ENCODE measurements at regions not wholly inside any gene's neighbourhood (a gene's known extent, or its start where the extent isn't known, plus 50 kb on each side); places are given as distances from the start of the nearest gene placed in this dataset.

DNA sequence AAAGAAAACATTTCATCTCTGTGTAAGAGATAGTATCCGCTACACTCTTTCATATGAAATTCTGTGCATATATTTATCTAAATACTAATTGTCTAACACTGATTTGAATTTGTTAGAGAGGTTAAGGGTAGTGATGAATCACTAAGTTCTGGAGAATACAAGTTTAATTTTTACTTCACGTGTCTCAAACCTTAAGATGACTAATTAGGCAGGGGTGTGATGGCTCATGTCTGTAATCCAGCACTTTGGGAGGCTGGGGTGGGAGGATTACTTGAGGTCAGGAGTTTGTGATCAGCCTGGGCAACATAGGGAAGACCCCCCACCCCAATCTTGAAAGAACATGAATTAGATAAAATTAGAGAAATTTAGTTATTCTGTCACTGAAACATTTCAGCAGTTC lies 2241.9 kb downstream of the PCDH7 start:
- DNase-seq: no peak

DNA sequence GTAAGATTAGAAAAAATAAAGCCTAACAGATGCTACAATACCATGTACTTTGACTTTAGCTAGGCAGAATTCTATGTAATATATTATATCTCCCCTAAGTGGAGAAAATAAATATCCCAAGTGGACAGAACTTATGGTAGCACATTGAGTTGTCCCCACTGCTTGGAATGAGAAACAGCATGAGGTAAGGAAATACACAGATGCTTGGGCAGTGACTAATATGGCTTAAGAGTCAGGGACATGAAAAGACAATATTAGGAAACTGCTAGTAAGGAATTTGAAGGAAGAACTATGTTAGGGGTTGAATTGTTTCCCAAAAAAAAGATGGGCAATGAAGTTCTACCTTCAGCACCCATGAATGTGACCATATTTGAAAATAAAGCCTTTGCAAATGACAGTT lies 2265.1 kb downstream of the PCDH7 start:
- DNase-seq: no peak

DNA sequence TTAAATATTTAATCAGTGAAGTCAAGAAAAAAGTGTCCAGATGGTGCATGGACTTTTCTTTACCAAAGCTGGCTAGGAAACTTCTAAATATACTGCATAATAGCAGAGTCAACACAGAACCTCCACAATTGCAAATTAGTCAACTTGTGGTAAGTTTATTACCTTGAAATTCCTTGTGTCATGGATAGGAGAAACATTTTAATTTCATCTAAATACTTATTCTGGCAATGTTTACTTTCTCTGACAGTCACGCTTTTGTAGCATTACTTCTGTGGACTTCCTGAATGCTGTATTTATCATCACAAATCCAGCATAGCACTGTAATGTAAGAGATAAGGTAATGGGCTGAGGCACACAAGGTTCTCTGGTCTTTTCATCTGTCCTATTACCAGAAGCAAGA lies 2266.1 kb downstream of the PCDH7 start:
- DNase-seq: no peak

DNA sequence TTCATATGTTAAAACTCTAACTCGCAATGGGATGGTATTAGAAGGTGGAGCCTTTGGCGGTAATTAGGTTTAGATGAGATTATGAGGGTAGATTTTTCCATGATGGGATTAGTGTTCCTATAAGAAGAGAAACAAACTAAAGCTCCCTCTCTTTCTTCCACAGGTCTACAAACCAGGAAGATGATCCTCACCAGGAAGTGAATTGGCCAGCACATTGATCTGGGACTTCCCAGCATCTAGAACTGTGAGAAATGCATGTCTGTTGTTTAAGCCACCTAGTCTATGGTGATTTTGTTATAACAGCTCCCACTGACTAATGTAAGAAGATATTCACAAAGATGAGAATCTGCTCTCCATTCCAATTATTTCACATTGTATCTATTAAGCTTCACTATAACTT lies 2266.9 kb downstream of the PCDH7 start:
- DNase-seq: no peak

DNA sequence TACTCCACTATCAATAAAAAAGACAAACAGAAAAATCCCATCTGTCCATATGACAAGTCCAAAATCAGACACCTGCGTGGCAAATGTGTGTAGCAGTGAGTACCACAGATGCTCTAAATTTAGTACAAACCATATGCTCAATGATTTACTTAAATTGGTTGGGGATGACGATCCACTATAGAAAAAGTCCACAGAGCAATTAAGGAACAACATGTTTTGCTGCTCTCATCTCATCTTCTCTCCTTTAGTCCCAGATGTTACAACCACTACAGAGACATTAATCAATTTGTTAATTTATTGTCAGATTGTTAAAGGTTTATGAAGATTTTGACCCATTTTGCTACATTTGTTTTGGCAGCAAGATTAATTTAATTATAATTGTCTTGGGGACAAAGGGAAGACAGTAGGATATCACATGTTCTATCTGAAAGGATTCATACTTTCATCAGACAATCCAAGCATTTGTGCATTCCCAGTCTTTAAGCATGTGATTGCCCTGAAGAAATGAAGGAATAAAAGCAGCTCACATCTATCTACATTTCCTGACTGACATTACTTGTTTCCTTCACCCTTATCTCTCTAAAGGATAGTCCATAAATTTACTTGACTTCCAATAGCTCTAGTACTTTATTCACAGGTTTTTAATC lies 2268.1 kb downstream of the PCDH7 start:
- no peak for DNase-seq

DNA sequence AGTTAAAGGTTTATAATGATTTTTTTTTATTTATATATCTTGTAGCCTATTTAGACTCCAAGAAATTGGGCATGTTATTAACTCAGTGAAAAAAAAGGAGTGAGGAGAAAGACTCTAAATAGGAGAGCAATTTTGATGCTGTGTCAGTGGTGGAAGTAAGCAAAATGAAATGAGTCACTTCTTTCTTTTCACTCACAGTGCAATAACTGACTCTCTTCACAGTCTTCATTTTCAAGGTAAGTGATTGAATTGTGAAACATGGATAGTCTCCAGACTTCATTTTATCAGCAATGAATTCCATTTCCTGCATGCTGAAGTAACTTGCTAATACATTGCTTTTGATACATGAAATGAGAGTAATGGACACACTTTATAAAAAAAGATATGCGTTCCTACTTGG lies 2271.5 kb downstream of the PCDH7 start:
- no peak for DNase-seq

DNA sequence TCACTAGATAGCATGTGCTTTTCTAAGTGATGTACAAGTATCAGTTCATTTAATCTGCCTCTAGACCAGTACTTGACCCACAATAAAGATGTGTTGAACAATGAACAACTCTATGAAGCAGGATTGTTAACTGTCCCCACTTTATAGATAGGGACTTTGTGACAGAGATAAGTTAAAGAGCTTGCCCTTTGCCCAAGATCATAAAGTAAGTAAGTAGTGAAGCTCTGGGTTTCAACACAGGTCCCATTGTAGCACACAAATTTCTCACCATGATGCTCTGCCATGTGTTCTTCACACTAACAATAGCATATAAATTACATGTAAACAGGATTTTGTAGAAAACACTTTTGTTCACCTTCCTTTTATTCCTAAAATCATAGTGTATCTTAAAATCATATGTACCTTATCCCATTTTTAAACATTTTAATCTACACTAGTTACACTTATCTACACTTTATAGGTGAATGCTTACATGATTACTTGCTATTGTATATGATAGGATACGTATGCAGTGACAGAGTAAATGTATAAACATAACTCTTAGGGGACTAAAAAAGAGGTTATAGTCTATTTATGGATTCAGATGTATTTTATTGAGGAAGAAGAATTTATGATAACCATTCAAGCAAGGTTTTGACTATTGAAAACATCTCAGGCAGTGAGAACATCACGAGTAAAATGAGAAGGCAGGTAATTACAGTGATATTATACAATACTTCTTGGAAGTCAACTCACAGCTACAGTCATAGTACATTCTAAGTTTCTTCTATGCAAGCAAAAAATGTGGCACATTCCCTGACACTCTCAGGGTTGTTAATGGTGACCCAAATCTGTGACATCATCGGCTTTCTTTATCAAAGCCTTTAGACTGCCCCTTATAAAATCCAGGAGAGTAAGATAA lies 2275.1 kb downstream of the PCDH7 start:
- DNase-seq: no peak

DNA sequence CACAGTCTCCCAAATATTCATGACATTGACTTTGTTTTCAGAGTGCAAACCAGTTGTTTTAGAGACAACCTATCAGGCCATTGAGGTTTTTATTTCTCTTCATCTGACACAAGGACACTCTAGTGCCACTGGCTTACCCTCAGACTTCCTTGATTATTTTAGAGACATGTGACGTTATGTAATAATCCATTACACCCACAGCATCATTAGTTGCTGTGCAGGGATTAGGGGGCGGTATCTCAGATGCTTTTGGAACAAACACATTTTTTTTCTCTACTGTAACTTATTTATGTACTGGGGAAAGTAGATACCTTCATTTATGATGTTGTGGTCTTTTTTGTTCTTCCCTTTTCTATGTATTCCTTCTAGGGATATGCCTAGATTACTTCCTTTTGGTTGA lies 2293.1 kb downstream of the PCDH7 start:
- no peak for DNase-seq

DNA sequence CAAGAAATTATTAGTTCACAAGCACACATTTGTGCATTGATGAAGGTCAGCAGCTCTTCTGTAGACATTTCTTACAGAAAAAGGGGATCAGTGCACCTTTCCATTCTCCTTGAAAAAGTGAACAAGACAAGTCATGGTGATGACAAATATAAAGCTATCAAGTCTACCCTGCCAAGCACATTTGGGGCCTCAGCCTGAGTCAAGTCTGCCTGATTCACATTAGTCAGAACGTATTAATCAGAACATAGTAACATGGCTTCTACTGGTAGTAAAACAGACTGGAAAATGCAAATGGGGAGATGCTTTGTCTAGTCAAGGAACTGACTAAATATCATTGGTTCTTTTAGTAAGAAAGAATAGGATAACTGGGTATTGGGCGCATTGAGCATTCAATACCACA lies 2305.1 kb downstream of the PCDH7 start:
- DNase-seq: no peak

DNA sequence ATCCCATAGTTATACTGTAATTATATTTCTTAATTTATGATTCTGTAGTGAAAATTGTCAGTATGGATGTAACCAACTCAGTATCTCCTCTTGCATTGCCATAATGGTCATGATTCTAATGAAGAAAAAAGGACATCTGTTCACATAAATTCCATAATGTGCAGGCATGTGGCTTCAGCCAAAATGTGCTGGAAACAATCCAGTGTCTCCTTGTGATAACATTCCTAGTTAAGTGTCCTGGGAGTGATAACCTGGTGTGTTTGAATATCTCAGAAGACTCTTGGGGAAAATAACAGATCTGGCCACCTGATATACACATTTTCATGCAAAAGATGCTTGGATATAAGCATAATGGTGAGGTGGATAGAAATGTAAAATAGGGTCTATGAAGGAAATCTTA lies 2309.8 kb downstream of the PCDH7 start:
- DNase-seq: no peak

DNA sequence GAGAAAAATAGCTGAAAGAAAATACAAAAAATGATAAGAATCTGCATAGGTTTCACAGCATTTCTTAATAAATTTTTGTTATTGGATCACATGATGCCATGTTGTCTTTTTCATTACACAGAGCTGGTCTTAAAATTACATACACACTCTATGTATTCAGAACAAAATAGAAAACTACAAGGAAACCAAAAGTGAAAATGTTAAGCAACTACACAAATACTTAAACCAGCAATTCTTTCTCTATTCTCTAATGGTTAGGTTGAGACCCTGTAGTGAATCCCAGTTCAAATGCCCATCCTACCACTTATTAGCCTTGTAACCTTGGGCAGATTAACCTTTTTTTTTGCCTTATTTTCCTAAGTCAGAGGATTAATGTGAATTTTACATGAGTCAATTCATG lies 2311.2 kb downstream of the PCDH7 start:
- no peak for DNase-seq

DNA sequence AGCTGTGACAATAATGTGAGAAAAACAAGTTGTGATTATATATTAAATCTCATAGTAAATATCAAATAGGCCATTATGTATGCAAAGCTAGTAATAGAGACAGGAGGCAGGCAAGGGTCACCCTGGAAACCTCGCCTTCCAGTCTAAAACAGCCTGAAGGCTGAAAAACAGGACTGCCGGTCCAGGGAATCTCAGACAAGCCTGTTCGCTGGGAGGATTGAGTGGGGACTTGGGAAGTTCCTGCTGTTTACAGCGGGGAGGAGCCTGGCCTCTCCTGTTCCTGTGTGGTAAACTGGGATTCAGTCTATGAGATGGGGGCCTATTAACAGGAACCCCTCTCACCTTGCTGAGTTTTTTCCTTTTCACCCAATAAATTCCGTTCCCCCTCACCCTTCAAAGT lies 2317.3 kb downstream of the PCDH7 start:
- DNase-seq: no peak

DNA sequence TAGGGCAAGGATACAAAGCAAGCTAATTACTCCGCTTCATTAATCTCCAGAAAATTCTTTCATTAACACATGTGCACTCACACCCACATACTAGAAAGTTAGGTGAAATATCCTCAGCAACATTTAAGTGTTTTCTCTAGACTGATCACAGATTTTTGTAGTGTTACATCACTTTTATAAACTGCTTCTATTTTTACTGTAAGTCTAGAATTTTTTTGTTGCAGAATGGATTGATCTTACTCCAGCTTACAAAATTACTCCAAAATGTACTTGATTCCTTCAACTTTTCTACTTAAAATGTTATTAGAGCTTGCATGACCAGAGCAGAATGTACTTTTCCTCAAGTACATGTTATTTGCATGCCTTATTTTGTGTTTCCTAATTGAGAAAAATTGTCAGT lies 2325.2 kb downstream of the PCDH7 start:
- no peak for DNase-seq

DNA sequence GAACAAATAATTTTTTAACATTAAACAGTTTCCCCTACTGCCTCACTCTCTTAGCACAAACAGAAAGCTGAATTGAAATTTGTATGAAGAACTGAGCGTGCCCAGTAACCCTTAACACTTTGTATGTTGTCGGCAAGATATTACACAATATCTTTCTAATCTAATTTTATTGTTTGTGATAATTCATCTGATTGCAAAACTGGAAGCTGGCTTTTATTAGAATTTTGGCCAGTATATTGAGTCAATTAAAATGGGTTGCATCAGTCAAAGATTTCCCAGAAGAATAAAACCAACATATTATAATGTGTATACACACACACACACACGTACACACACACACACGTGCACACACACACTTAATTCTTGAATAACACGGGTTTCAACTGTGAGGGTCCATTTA lies 2332.1 kb downstream of the PCDH7 start:
- no peak for DNase-seq

DNA sequence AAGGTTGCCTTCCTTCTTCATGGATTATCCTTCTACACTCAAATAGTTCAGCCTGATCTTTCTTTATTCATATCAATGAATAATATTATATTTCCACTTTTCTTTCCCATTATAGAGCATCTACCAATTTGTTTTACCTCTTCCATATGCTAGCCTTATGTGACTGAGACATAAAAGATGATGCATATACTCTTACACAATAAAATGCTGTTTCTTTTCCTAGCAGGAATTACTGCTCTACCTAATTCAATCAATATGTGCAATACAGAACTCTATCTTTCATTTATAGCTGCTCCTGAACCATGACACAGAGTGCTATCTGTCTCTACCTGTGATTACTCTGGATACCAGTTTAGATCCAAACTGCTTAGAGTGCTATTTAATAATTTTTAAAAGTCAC lies 2334.0 kb downstream of the PCDH7 start:
- no peak for DNase-seq

DNA sequence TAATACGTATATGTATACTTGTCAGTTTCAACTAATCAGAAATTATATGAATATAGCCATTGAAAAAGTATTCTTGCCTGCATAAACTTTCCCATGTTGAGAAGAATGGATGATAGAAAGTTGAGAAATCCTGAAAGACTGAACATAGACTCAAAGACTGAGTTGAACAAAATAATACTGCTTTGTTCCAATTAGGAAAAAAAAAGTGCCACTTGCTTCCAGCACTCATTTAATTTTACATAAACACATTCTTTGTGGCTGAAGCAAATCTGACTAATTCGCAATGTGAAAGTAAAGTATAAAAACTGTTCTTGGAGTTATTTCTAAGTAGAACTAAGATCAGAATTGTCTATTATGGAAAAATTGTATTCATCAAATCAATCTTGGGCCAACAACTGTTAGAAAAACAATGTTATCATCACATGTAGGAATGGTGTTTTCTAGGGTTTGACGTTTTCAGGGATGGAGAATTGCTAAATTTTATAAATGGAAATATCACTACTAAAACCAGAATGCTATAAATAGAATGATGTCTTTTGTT lies 2334.6 kb downstream of the PCDH7 start:
- DNase-seq: no peak

DNA sequence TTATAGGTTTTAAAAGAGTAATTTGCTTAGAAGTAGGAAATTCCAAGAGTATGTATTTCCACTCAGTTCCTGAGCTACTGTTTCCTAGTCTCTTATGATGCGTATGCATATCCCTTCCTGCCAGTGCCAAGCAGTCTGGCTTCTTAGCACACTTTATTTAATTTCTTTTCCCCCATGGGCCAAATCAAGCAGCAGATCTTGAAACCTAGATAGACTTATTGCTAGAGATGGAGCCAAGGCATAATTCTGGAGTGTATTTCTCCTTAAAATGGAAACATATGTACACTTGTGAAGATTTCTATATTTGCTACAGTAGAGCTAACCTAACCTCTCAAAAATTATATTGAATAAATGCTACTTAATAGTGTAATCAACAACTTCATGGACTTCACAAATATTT lies 2337.6 kb downstream of the PCDH7 start:
- DNase-seq: no peak

DNA sequence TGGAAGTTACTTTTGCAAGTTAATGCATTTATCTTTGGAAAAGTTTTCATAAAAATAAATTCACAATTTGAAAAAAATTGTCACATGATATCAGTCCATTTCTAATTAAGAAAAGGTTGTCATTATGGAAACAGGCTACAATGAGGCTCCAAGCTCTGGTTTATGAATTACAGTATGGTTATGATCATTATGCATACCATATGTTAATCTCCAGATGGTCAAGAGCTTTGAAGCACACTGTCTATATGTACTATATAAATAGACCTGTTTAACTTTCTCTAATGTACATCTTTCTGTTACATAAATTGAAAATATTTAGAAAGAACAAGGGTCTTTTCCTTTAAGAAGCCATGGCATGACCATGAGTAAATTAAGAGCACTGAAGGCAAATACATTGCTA lies 2338.8 kb downstream of the PCDH7 start:
- no peak for DNase-seq

DNA sequence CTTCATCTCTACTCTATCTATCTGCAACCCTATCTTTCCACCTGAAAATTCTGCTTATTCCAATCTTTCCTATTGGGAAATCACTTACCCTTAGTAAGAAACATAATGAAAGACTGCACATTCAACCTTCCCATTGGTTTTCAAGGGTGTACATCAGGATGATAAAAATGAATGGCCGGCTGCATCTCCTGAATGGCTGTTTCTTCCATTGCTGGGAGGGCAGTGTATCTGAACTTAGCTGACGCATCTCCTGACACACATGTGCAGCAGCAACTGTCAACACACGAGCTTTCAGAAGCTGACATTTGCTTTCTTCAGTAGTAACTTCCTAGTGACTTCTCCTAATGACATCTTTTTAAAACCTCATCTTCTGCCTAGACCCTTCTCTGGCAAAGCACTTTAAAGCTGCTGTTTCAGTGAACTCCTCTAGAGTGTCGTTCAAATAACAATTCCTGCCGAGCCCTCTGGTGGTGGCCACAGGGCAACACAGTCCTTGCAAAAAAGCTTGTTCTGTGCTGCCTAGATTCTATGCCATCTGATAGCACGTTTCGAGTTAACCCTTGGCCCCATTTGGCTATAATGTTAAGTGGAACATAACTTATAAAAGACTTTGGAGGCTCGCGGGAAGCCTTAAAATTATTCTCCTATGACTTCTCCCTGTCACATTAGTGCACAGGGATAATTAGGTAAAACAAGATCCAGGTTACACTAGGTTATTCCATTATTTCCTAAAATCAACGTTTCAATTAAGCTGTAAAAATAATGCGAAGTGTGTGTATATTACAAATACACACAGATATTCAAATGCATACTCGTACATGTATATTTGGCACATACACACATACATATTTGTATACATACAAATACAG lies 2340.7 kb downstream of the PCDH7 start:
- no peak for DNase-seq

DNA sequence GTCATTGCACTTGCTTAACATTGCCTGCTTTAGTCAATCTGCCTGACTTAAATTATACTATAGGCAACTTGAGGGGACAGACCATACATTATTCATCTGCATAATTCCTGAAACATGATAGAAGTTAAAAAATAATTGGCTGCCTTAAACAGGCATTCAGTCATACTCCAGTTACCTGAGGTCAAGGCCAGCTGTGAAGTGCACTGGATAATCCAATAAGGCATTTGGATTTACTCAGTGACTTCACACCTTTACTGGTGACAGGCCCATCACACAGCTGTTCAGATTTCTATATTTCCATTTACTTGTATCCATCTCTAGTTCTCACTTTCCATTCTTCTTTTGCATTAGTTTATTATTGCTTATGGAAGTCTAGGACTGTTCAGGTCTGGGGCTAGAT lies 2341.6 kb downstream of the PCDH7 start:
- DNase-seq: no peak

DNA sequence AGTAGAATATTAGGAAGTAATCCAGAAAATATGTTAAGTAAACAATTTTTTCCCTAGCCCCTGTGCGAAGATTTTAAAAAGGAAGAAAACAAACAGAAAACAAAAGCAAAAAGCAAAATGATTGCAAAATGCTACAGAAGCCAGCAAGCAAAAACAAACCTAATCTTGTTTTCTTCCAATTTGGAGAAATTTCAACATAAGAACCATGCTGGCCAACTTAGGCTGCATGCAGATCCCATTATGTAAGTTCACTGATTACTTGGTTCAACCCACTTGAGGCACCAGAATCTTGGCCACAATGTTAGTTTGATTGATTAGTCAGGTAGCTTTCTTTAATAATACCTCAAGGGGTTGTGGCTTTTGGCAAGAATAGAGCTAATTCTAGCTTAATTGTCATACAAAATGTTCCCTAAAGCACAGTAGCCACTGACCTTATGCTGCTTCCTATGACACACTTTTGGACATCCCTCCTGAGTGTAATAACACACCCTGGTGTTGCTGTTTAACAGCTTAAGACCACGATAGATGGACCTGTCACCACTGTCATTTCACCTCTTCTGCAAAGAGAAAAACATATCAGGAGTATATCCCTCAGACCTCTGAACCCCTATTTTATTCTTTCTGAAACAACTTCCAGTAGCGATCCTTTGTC lies 2342.1 kb downstream of the PCDH7 start:
- no peak for DNase-seq

DNA sequence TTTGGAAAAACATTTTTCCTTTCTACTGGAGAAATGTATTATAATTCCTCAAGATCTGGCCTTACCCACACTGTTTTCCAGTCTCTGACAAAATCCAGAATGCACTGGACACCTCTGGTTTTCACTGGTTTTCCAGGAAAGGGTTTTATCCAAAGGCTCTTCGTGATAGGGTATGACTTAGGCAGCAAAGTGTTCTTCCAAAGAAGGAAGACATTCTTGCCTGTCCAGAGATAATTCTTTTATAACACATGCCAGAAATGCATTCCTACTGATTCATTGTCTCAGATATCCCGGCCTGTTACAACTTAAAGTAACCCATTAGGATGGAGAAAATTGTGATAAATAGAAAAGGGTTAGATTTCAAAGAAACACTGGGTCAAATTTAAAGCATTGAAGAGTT lies 2343.1 kb downstream of the PCDH7 start:
- DNase-seq: no peak

DNA sequence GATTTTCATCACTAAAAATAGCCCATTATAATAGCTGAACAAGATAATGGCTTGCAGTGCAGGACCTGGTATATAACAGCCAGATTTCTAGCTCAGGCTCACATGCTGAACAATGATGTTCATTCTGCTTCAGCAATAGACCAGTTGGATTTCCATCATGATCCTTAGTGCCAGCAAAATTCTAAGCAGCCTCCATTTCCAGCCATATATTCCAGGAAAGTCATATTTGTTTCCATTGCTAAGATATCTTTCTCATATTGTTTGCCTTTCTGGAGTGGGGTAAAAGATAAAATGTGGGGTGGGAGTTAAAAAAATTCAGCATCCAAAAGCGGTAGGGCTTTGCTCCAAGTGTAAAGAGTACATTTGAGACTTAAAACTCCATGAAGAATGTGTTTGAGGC lies 2344.1 kb downstream of the PCDH7 start:
- DNase-seq: no peak

Data from CD4-positive, alpha-beta T cell treated with Interleukin-17A for 1 hour (primary cell).